K562 (cell line): ENCODE measurements at regions not wholly inside any gene's neighbourhood (a gene's known extent, or its start where the extent isn't known, plus 50 kb on each side); places are given as distances from the start of the nearest gene placed in this dataset.

Source experiments
- ATAC-seq: fragments of 200-7000 bp; cut with Tn5 transposase; 3 replicates; pipeline ENCODE4 v1.9.1; 2020; ENCODE audit warnings: moderate library complexity
- BruUV-seq: library from RNA; stranded (reverse); fragments of 400-500 nt; replicated peaks from 2 replicates; lab custom pipeline; 2021; lab: Mats Ljungman, UMichigan
- CTCF ChIA-PET: fragments of 300-600 bp; formaldehyde crosslinking; extraction: SDS; loops from one replicate; lab custom pipeline; 2021; ENCODE audit warnings: low intra/inter-chr PET ratio; lab: Yijun Ruan, JAX
- POLR2A ChIA-PET: fragments of 300-600, 350-650 bp; sonication (Branson Sonifier 250); formaldehyde crosslinking; extraction: SDS; loops from one replicate; lab custom pipeline; 2021; ENCODE audit warnings: antibody characterized with exemption, inconsistent platforms; lab: Yijun Ruan, JAX
- DNase-seq, 4 experiments: peaks; one replicate each; pipeline versions ENCODE4 v3.0.0 to v3.0.0-alpha.2; 2011 to 2018; ENCODE audit warnings: low spot score in 3 of 4, mixed read lengths in 3 of 4; ENCODE audit errors: extremely low read depth in 1 of 4
- FAIRE-seq: peaks from 2 replicates; lab custom pipeline; 2011; peaks lifted over from hg19 to GRCh38; lab: Jason Lieb, UNC
- H2AFZ ChIP-seq: 2 replicates; pipeline ENCODE4 v1.6.0; 2011; ENCODE audit warnings: low read depth, low read length, control low read depth, inconsistent platforms
- H3K27ac ChIP-seq: fragments of 200-600 bp; 3 replicates; pipeline ENCODE4 v1.8.0; 2011; ENCODE audit warnings: low read depth, mild to moderate bottlenecking, control low read depth, inconsistent platforms, low read length, moderate library complexity, mixed read lengths; ENCODE audit errors: extremely low read depth
- H3K27me3 ChIP-seq, 2 experiments: fragments of 300-600 bp in 1 of 2; 2 replicates in 1 of 2; 3 replicates in 1 of 2; pipeline versions ENCODE4 v1.6.0 to v1.8.0; 2011; ENCODE audit warnings: inconsistent platforms in 2 of 2, low read length in 2 of 2, mild to moderate bottlenecking in 1 of 2, mixed read lengths in 1 of 2, moderate library complexity in 1 of 2; ENCODE audit not compliant: control insufficient read depth in 2 of 2, insufficient read depth in 2 of 2
- H3K36me3 ChIP-seq: fragments of 300-600 bp; 3 replicates; pipeline ENCODE4 v1.8.0; 2011; ENCODE audit warnings: mild to moderate bottlenecking, low read length, inconsistent platforms; ENCODE audit not compliant: control insufficient read depth, insufficient read depth
- H3K4me1 ChIP-seq, 2 experiments: fragments of 200-600 bp in 1 of 2; replicated peaks in 1 of 2; 2 replicates in 1 of 2; 3 replicates in 1 of 2; pipeline versions ENCODE4 v1.5.1 to v1.8.0; 2011; ENCODE audit warnings: inconsistent platforms in 2 of 2, low read length in 2 of 2, mild to moderate bottlenecking in 1 of 2, mixed read lengths in 1 of 2, moderate library complexity in 1 of 2; ENCODE audit not compliant: control insufficient read depth in 2 of 2, insufficient read depth in 2 of 2
- H3K4me2 ChIP-seq: 2 replicates; pipeline ENCODE4 v1.6.1; 2011; ENCODE audit warnings: low read length, control low read depth, inconsistent platforms, mixed read lengths; ENCODE audit not compliant: insufficient read depth
- H3K4me3 ChIP-seq: fragments of 200-600 bp; sonication (generic), shearing (Covaris generic); 2 replicates; pipeline ENCODE4 v1.5.1; 2016; ENCODE audit warnings: control low read depth, inconsistent platforms
- H3K79me2 ChIP-seq: fragments of 200-600 bp; 3 replicates; pipeline ENCODE4 v1.8.0; 2011; ENCODE audit warnings: low read length, inconsistent platforms; ENCODE audit not compliant: control insufficient read depth, insufficient read depth
- H3K9ac ChIP-seq, 2 experiments: 2 replicates each; pipeline versions ENCODE4 v1.6.0 to v1.6.1; 2011; ENCODE audit warnings: low read depth in 2 of 2, low read length in 2 of 2, control low read depth in 1 of 2, inconsistent platforms in 1 of 2, mild to moderate bottlenecking in 1 of 2, mixed read lengths in 1 of 2; ENCODE audit not compliant: insufficient read depth in 1 of 2
- H3K9me1 ChIP-seq: one replicate; pipeline ENCODE4 v1.6.0; 2011; ENCODE audit warnings: inconsistent platforms, mild to moderate bottlenecking, low read length, moderate library complexity; ENCODE audit not compliant: control insufficient read depth, insufficient read depth
- H3K9me3 ChIP-seq: replicated peaks from 2 replicates; pipeline ENCODE4 v1.5.1; 2011; ENCODE audit warnings: low read depth, low read length, inconsistent platforms; ENCODE audit not compliant: control insufficient read depth, insufficient read depth
- H4K20me1 ChIP-seq: replicated peaks from 2 replicates; pipeline ENCODE4 v1.6.1; 2011; ENCODE audit warnings: low read length, inconsistent platforms, mixed read lengths; ENCODE audit not compliant: control insufficient read depth, insufficient read depth
- CHD2 ChIP-seq: IDR thresholded peaks from 2 replicates; pipeline ENCODE4 v1.6.1; 2011; ENCODE audit warnings: low read depth, low read length
- CSDE1 ChIP-seq, 2 experiments: fragments of 450-650 bp; IDR thresholded peaks; 2 replicates each; pipeline ENCODE4 v1.6.1; 2016; ENCODE audit warnings: mild to moderate bottlenecking in 1 of 2
- GTF2E2 ChIP-seq: fragments of 200-800 bp; sonication (Bioruptor generic); IDR thresholded peaks from 2 replicates; pipeline ENCODE4 v1.6.1; 2016; ENCODE audit warnings: missing genetic modification characterization, missing compliant biosample characterization
- HNRNPK ChIP-seq: fragments of 200-400 bp; formaldehyde crosslinking; IDR thresholded peaks from one replicate; pipeline ENCODE4 v1.6.1; 2018; ENCODE audit warnings: mild to moderate bottlenecking, low read depth, low read length; ENCODE audit not compliant: poor library complexity, severe bottlenecking
- KLF10 ChIP-seq: fragments of 250-450 bp; sonication (Bioruptor Pico); IDR thresholded peaks from 2 replicates; pipeline ENCODE4 v1.6.1; 2021; ENCODE audit warnings: matching md5 sums
- POLR2AphosphoS5 ChIP-seq: IDR thresholded peaks from 2 replicates; pipeline ENCODE4 v1.6.1; 2011; ENCODE audit warnings: mild to moderate bottlenecking, low read depth, low read length, moderate library complexity; ENCODE audit not compliant: control insufficient read depth, insufficient read depth
- PYGO2 ChIP-seq: fragments of 450-650 bp; IDR thresholded peaks from 2 replicates; pipeline ENCODE4 v1.6.1; 2016; ENCODE audit warnings: mild to moderate bottlenecking, missing genetic modification characterization, moderate library complexity, missing compliant biosample characterization
- RFX1 ChIP-seq: fragments of 450-650 bp; IDR thresholded peaks from 2 replicates; pipeline ENCODE4 v1.6.1; 2016; ENCODE audit warnings: mild to moderate bottlenecking, moderate library complexity
- ZBTB26 ChIP-seq: fragments of 450-650 bp; formaldehyde crosslinking; IDR thresholded peaks from 2 replicates; pipeline ENCODE4 v1.4.0; 2022; ENCODE audit warnings: missing genetic modification characterization
- ZNF740 ChIP-seq, 3 experiments: fragments of 200-800 bp in 1 of 3; sonication (Bioruptor generic) in 1 of 3; sonication (generic) in 1 of 3; formaldehyde crosslinking in 1 of 3; IDR thresholded peaks; 2 replicates each; pipeline versions ENCODE4 v1.6.1 to v1.8.0; 2016 to 2022; ENCODE audit warnings: mild to moderate bottlenecking in 2 of 3, missing compliant biosample characterization in 2 of 3, missing genetic modification characterization in 2 of 3, missing genetic modification reagents in 1 of 3
- WGBS: fragments of 100-300 bp; shearing (Covaris generic); methylation state at CpG from one replicate; pipeline ENCODE4 v1.1.6; 2016; ENCODE audit warnings: low coverage, mixed read lengths; ENCODE audit not compliant: insufficient coverage; ENCODE audit errors: missing lambda C conversion rate; 5-methylcytosine and 5-hydroxymethylcytosine counted together
- in situ Hi-C: fragments of 300-500 bp; cut with MboI; formaldehyde crosslinking; loops from 4 replicates; pipeline ENCODE4 v1.15.0; 2018; ENCODE audit warnings: inconsistent platforms, mixed read lengths
- intact Hi-C: fragments of 100-400 bp; cut with micrococcal nuclease; formaldehyde crosslinking; loops from 2 replicates; pipeline ENCODE4 v1.14.2; 2022
- TF ChIP-seq, protein P1 (sequence below): fragments of 250-450 bp; sonication (Bioruptor Pico); IDR thresholded peaks from 2 replicates; pipeline ENCODE4 v1.8.0; 2021; ENCODE audit warnings: borderline replicate concordance, mild to moderate bottlenecking, moderate library complexity; ENCODE audit not compliant: poor library complexity, severe bottlenecking

- no TSS peak for BruUV-seq
- H3K9me3 ChIP-seq: no peaks in the 10 kb centered on the region
- H3K9ac ChIP-seq: no peak overlapping the region
- no peaks in the 10 kb centered on the region; a peak in 1 of 5 replicates for H3K27me3 ChIP-seq
- intact Hi-C loops: no loop called here
- H3K27ac ChIP-seq: no peak overlapping the region
- ChIA-PET CTCF (no interaction called here), POLR2A (no interaction called here)
- TF ChIP-seq ZBTB26 (CRISPR knock-in tag): no peak
- no peak for DNase-seq
- no peak overlapping the region for H3K4me2 ChIP-seq
- no peaks in the 10 kb centered on the region for H3K79me2 ChIP-seq
- WGBS: 0% methylated on average over 5 of the region's 5 CpGs
- H3K9me1 ChIP-seq: no peaks in the 10 kb centered on the region
- H3K4me1 ChIP-seq: no peaks in the 10 kb centered on the region
- FAIRE-seq: no peak
- in situ Hi-C loops: no loop called here
- H2AFZ ChIP-seq: no peak overlapping the region
- no peaks in the 10 kb centered on the region for H4K20me1 ChIP-seq
- H3K4me3 ChIP-seq: no peak overlapping the region
- no peaks in the 10 kb centered on the region for H3K36me3 ChIP-seq
- no peak for ATAC-seq
Observed at GRCh38 chr6:12537389-12537788, 179.2 kb upstream of the PHACTR1 start.

GRCh38 chr6:12538881-12539357 is 177.6 kb upstream of the PHACTR1 start:
- intact Hi-C loops: no loop called here
- H3K36me3 ChIP-seq: no peaks in the 10 kb centered on the region
- H3K27ac ChIP-seq: no peak overlapping the region
- no peak overlapping the region for H2AFZ ChIP-seq
- ATAC-seq: no peak
- H3K9me1 ChIP-seq: no peaks in the 10 kb centered on the region
- no peaks in the 10 kb centered on the region for H4K20me1 ChIP-seq
- H3K4me2 ChIP-seq: no peak overlapping the region
- WGBS: under 1% methylated on average over 9 of the region's 9 CpGs
- in situ Hi-C loops: no loop called here
- no peaks in the 10 kb centered on the region for H3K27me3 ChIP-seq
- TF ChIP-seq CSDE1 (IDR thresholded peaks at IDR 0.05) (no peak), CHD2 (no peak), GTF2E2 (tag) (no peak), RFX1 (no peak), POLR2AphosphoS5 (no peak), HNRNPK (no peak), PYGO2 (no peak), ZNF740 (CRISPR knock-in tag; IDR thresholded peaks at IDR 0.05) (no peak), ZNF740 (tag; IDR thresholded peaks at IDR 0.05) (no peak), KLF10 (CRISPR knock-in tag) (no peak)
- TF ChIP-seq, protein P1, sequence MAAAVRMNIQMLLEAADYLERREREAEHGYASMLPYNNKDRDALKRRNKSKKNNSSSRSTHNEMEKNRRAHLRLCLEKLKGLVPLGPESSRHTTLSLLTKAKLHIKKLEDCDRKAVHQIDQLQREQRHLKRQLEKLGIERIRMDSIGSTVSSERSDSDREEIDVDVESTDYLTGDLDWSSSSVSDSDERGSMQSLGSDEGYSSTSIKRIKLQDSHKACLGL (CRISPR knock-in tag): no peak
- no peak for DNase-seq
- H3K4me3 ChIP-seq: no peak overlapping the region
- no peak overlapping the region for H3K9ac ChIP-seq
- no peak for FAIRE-seq
- H3K4me1 ChIP-seq: no peaks in the 10 kb centered on the region
- CTCF ChIA-PET: no interaction called here
- BruUV-seq: no TSS peak
- H3K9me3 ChIP-seq: no peaks in the 10 kb centered on the region
- POLR2A ChIA-PET: no interaction called here
- no peaks in the 10 kb centered on the region for H3K79me2 ChIP-seq
